K562 (cell line): ENCODE measurements at regions not wholly inside any gene's neighbourhood (a gene's known extent, or its start where the extent isn't known, plus 50 kb on each side); places are given as distances from the start of the nearest gene placed in this dataset.

Experiments
- ATAC-seq: fragments of 200-7000 bp; cut with Tn5 transposase; 3 replicates; pipeline ENCODE4 v1.9.1; 2020; ENCODE audit warnings: moderate library complexity
- BruUV-seq: library from RNA; stranded (reverse); fragments of 400-500 nt; replicated peaks from 2 replicates; lab custom pipeline; 2021; lab: Mats Ljungman, UMichigan
- CTCF ChIA-PET: fragments of 300-600 bp; formaldehyde crosslinking; extraction: SDS; loops from one replicate; lab custom pipeline; 2021; ENCODE audit warnings: low intra/inter-chr PET ratio; lab: Yijun Ruan, JAX
- POLR2A ChIA-PET: fragments of 300-600, 350-650 bp; sonication (Branson Sonifier 250); formaldehyde crosslinking; extraction: SDS; loops from one replicate; lab custom pipeline; 2021; ENCODE audit warnings: antibody characterized with exemption, inconsistent platforms; lab: Yijun Ruan, JAX
- DNase-seq, 4 experiments: peaks; one replicate each; pipeline versions ENCODE4 v3.0.0 to v3.0.0-alpha.2; 2011 to 2018; ENCODE audit warnings: low spot score in 3 of 4, mixed read lengths in 3 of 4; ENCODE audit errors: extremely low read depth in 1 of 4
- FAIRE-seq: peaks from 2 replicates; lab custom pipeline; 2011; peaks lifted over from hg19 to GRCh38; lab: Jason Lieb, UNC
- H2AFZ ChIP-seq: 2 replicates; pipeline ENCODE4 v1.6.0; 2011; ENCODE audit warnings: low read depth, low read length, control low read depth, inconsistent platforms
- H3K27ac ChIP-seq: fragments of 200-600 bp; 3 replicates; pipeline ENCODE4 v1.8.0; 2011; ENCODE audit warnings: low read depth, mild to moderate bottlenecking, control low read depth, inconsistent platforms, low read length, moderate library complexity, mixed read lengths; ENCODE audit errors: extremely low read depth
- H3K27me3 ChIP-seq, 2 experiments: fragments of 300-600 bp in 1 of 2; 2 replicates in 1 of 2; 3 replicates in 1 of 2; pipeline versions ENCODE4 v1.6.0 to v1.8.0; 2011; ENCODE audit warnings: inconsistent platforms in 2 of 2, low read length in 2 of 2, mild to moderate bottlenecking in 1 of 2, mixed read lengths in 1 of 2, moderate library complexity in 1 of 2; ENCODE audit not compliant: control insufficient read depth in 2 of 2, insufficient read depth in 2 of 2
- H3K36me3 ChIP-seq: fragments of 300-600 bp; 3 replicates; pipeline ENCODE4 v1.8.0; 2011; ENCODE audit warnings: mild to moderate bottlenecking, low read length, inconsistent platforms; ENCODE audit not compliant: control insufficient read depth, insufficient read depth
- H3K4me1 ChIP-seq, 2 experiments: fragments of 200-600 bp in 1 of 2; replicated peaks in 1 of 2; 2 replicates in 1 of 2; 3 replicates in 1 of 2; pipeline versions ENCODE4 v1.5.1 to v1.8.0; 2011; ENCODE audit warnings: inconsistent platforms in 2 of 2, low read length in 2 of 2, mild to moderate bottlenecking in 1 of 2, mixed read lengths in 1 of 2, moderate library complexity in 1 of 2; ENCODE audit not compliant: control insufficient read depth in 2 of 2, insufficient read depth in 2 of 2
- H3K4me2 ChIP-seq: 2 replicates; pipeline ENCODE4 v1.6.1; 2011; ENCODE audit warnings: low read length, control low read depth, inconsistent platforms, mixed read lengths; ENCODE audit not compliant: insufficient read depth
- H3K4me3 ChIP-seq: fragments of 200-600 bp; sonication (generic), shearing (Covaris generic); 2 replicates; pipeline ENCODE4 v1.5.1; 2016; ENCODE audit warnings: control low read depth, inconsistent platforms
- H3K79me2 ChIP-seq: fragments of 200-600 bp; 3 replicates; pipeline ENCODE4 v1.8.0; 2011; ENCODE audit warnings: low read length, inconsistent platforms; ENCODE audit not compliant: control insufficient read depth, insufficient read depth
- H3K9ac ChIP-seq, 2 experiments: 2 replicates each; pipeline versions ENCODE4 v1.6.0 to v1.6.1; 2011; ENCODE audit warnings: low read depth in 2 of 2, low read length in 2 of 2, control low read depth in 1 of 2, inconsistent platforms in 1 of 2, mild to moderate bottlenecking in 1 of 2, mixed read lengths in 1 of 2; ENCODE audit not compliant: insufficient read depth in 1 of 2
- H3K9me1 ChIP-seq: one replicate; pipeline ENCODE4 v1.6.0; 2011; ENCODE audit warnings: inconsistent platforms, mild to moderate bottlenecking, low read length, moderate library complexity; ENCODE audit not compliant: control insufficient read depth, insufficient read depth
- H3K9me3 ChIP-seq: replicated peaks from 2 replicates; pipeline ENCODE4 v1.5.1; 2011; ENCODE audit warnings: low read depth, low read length, inconsistent platforms; ENCODE audit not compliant: control insufficient read depth, insufficient read depth
- H4K20me1 ChIP-seq: replicated peaks from 2 replicates; pipeline ENCODE4 v1.6.1; 2011; ENCODE audit warnings: low read length, inconsistent platforms, mixed read lengths; ENCODE audit not compliant: control insufficient read depth, insufficient read depth
- ARNT ChIP-seq, 2 experiments: fragments of 450-650 bp; IDR thresholded peaks; 2 replicates each; pipeline ENCODE4 v1.6.1; 2016; ENCODE audit warnings: mild to moderate bottlenecking in 1 of 2
- BDP1 ChIP-seq: IDR thresholded peaks from 3 replicates; pipeline ENCODE4 v1.6.1; 2011; ENCODE audit not compliant: insufficient read length, insufficient read depth
- CAMTA2 ChIP-seq: fragments of 250-450 bp; sonication (Bioruptor Pico); conservative IDR thresholded peaks from 2 replicates; pipeline ENCODE4 v1.5.1; 2022
- CBFA2T2 ChIP-seq: fragments of 450-650 bp; conservative IDR thresholded peaks from 2 replicates; pipeline ENCODE4 v1.6.1; 2017; ENCODE audit warnings: mild to moderate bottlenecking
- ELF1 ChIP-seq: fragments of 200-800 bp; sonication (Bioruptor generic); IDR thresholded peaks from 2 replicates; pipeline ENCODE4 v1.6.1; 2016; ENCODE audit warnings: missing genetic modification characterization, missing compliant biosample characterization
- ELF4 ChIP-seq: fragments of 450-650 bp; formaldehyde crosslinking; IDR thresholded peaks from 2 replicates; pipeline ENCODE4 v1.4.0; 2022; ENCODE audit warnings: missing genetic modification characterization
- ESRRA ChIP-seq: fragments of 450-650 bp; IDR thresholded peaks from 2 replicates; pipeline ENCODE4 v1.6.1; 2014; ENCODE audit warnings: low read depth, mild to moderate bottlenecking, moderate library complexity, borderline replicate concordance
- EWSR1 ChIP-seq: fragments of 450-650 bp; IDR thresholded peaks from 2 replicates; pipeline ENCODE4 v1.6.1; 2018; ENCODE audit warnings: borderline replicate concordance, mild to moderate bottlenecking, low read depth, moderate library complexity; ENCODE audit not compliant: partially characterized antibody
- HNRNPL ChIP-seq: fragments of 200-400 bp; formaldehyde crosslinking; IDR thresholded peaks from 2 replicates; pipeline ENCODE4 v1.6.1; 2017; ENCODE audit warnings: low read depth, mild to moderate bottlenecking, low read length
- L3MBTL2 ChIP-seq: fragments of 450-650 bp; IDR thresholded peaks from 2 replicates; pipeline ENCODE4 v1.6.1; 2016; ENCODE audit warnings: mild to moderate bottlenecking, moderate library complexity
- MLLT1 ChIP-seq, 2 experiments: fragments of 450-650 bp; IDR thresholded peaks; 2 replicates each; pipeline ENCODE4 v1.6.1; 2016
- NFIC ChIP-seq: fragments of 450-650 bp; IDR thresholded peaks from 2 replicates; pipeline ENCODE4 v1.6.1; 2017; ENCODE audit warnings: mild to moderate bottlenecking, inconsistent platforms
- NONO ChIP-seq, 2 experiments: fragments of 200-400 bp in 1 of 2; fragments of 450-650 bp in 1 of 2; formaldehyde crosslinking in 1 of 2; IDR thresholded peaks; 2 replicates each; pipeline ENCODE4 v1.6.1; 2017; ENCODE audit warnings: low read depth in 2 of 2, mild to moderate bottlenecking in 2 of 2, moderate library complexity in 2 of 2, low read length in 1 of 2
- POLR3A ChIP-seq: IDR thresholded peaks from 2 replicates; pipeline ENCODE4 v1.6.1; 2011; ENCODE audit warnings: borderline replicate concordance, mild to moderate bottlenecking, moderate library complexity; ENCODE audit not compliant: insufficient read length, insufficient read depth; ENCODE audit errors: extremely low read depth
- RBFOX2 ChIP-seq: fragments of 200-400 bp; formaldehyde crosslinking; IDR thresholded peaks from 2 replicates; pipeline ENCODE4 v1.6.1; 2017; ENCODE audit warnings: low read depth, mild to moderate bottlenecking, low read length, moderate library complexity
- SETDB1 ChIP-seq: IDR thresholded peaks from one replicate; pipeline ENCODE4 v1.6.1; 2012; ENCODE audit warnings: low read length, control low read depth, inconsistent platforms
- ZBTB7A ChIP-seq: IDR thresholded peaks from 2 replicates; pipeline ENCODE4 v1.6.1; 2011; ENCODE audit warnings: low read depth, mild to moderate bottlenecking, low read length, moderate library complexity, borderline replicate concordance; ENCODE audit not compliant: control insufficient read depth
- ZNF197 ChIP-seq: fragments of 200-800 bp; sonication (Bioruptor generic); IDR thresholded peaks from 2 replicates; pipeline ENCODE4 v1.6.1; 2016; ENCODE audit warnings: low read depth, missing genetic modification characterization, missing compliant biosample characterization
- ZNF212 ChIP-seq: fragments of 450-650 bp; formaldehyde crosslinking; IDR thresholded peaks from 2 replicates; pipeline ENCODE4 v1.4.0; 2020; ENCODE audit warnings: mild to moderate bottlenecking
- ZNF512 ChIP-seq: IDR thresholded peaks from 2 replicates; pipeline ENCODE4 v1.6.1; 2016; ENCODE audit warnings: missing genetic modification characterization, missing compliant biosample characterization
- WGBS: fragments of 100-300 bp; shearing (Covaris generic); methylation state at CpG from one replicate; pipeline ENCODE4 v1.1.6; 2016; ENCODE audit warnings: low coverage, mixed read lengths; ENCODE audit not compliant: insufficient coverage; ENCODE audit errors: missing lambda C conversion rate; 5-methylcytosine and 5-hydroxymethylcytosine counted together
- in situ Hi-C: fragments of 300-500 bp; cut with MboI; formaldehyde crosslinking; loops from 4 replicates; pipeline ENCODE4 v1.15.0; 2018; ENCODE audit warnings: inconsistent platforms, mixed read lengths
- intact Hi-C: fragments of 100-400 bp; cut with micrococcal nuclease; formaldehyde crosslinking; loops from 2 replicates; pipeline ENCODE4 v1.14.2; 2022

- no peak for TF ChIP-seq BDP1
- no peak for TF ChIP-seq ARNT (IDR thresholded peaks at IDR 0.05)
- TF ChIP-seq ZNF212 (CRISPR knock-in tag): no peak
Measured at GRCh38 chr4:53816561-53816960, 225.3 kb upstream of the LNX1 start (continued).

- FAIRE-seq (no peak), DNase-seq (no peak), ATAC-seq (no peak)
- Histone ChIP-seq H3K9me1 (no peaks in the 10 kb centered on the region), H3K27ac (no peak overlapping the region), H3K36me3 (no peaks in the 10 kb centered on the region), H3K9me3 (no peaks in the 10 kb centered on the region), H3K79me2 (no peaks in the 10 kb centered on the region), H2AFZ (no peak overlapping the region), H3K27me3 (no peaks in the 10 kb centered on the region; a peak in 1 of 5 replicates), H3K4me1 (no peaks in the 10 kb centered on the region), H4K20me1 (no peaks in the 10 kb centered on the region), H3K4me3 (no peak overlapping the region), H3K4me2 (no peak overlapping the region), H3K9ac (no peak overlapping the region)
- ChIA-PET CTCF (no interaction called here), POLR2A (no interaction called here)
- no TSS peak for BruUV-seq
- in situ Hi-C loops (loop anchor here (25.0 kb wide), 1 partner anchor 803 kb away; no protein-coding TSS in a partner anchor), intact Hi-C loops (no loop called here)
- 6% methylated on average over 3 of the region's 3 CpGs for WGBS
- TF ChIP-seq ELF4 (CRISPR knock-in tag) (no peak), EWSR1 (no peak), HNRNPL (no peak), ZBTB7A (no peak), ESRRA (no peak), POLR3A (no peak), L3MBTL2 (no peak), SETDB1 (no peak), NFIC (no peak), ZNF512 (no peak), CBFA2T2 (no peak), RBFOX2 (no peak), CAMTA2 (CRISPR knock-in tag) (no peak), ZNF197 (CRISPR knock-in tag) (no peak), ELF1 (no peak), MLLT1 (IDR thresholded peaks at IDR 0.05) (no peak), NONO (IDR thresholded peaks at IDR 0.05; ENCODE audit: low read depth in 2 of 2, low read length in 1 of 2) (no peak)
Measured at GRCh38 chr4:53815281-53815680, 224.0 kb upstream of the LNX1 start.
